ENCODE measurements at regions not wholly inside any gene's neighbourhood (a gene's known extent, or its start where the extent isn't known, plus 50 kb on each side); places are given as distances from the start of the nearest gene placed in this dataset.
"Not testable (repeated sequence)": the region's sequence is repeated elsewhere in the genome, so short reads cannot be mapped to it uniquely, and the experiment has no call there.

- DNase-seq (ENCODE audit: low read depth): no peak
- TF ChIP-seq CTCF (IDR thresholded peaks at IDR 0.05; ENCODE audit: insufficient read depth, low read length): no peak
- H3K4me3 ChIP-seq (ENCODE audit: low read depth, low read length): no peak overlapping the region
Measured at GRCh38 chr11:98710026-98710425, 310.7 kb upstream of the CNTN5 start.

- DNase-seq (ENCODE audit: low read depth): no peak
- no peak overlapping the region for H3K4me3 ChIP-seq (ENCODE audit: low read depth, low read length)
- TF ChIP-seq CTCF (IDR thresholded peaks at IDR 0.05; ENCODE audit: insufficient read depth, low read length): no peak
Measured at GRCh38 chr11:98710986-98711385, 309.8 kb upstream of the CNTN5 start.

- H3K4me3 ChIP-seq (ENCODE audit: low read depth, low read length): no peak overlapping the region
Measured at GRCh38 chr11:98720951-98721350, 299.8 kb upstream of the CNTN5 start.

GRCh38 chr11:98725471-98725870 lies 295.3 kb upstream of the CNTN5 start:
- TF ChIP-seq CTCF (IDR thresholded peaks at IDR 0.05; ENCODE audit: insufficient read depth, low read length): no peak
- no peak for DNase-seq (ENCODE audit: low read depth)
- H3K4me3 ChIP-seq (ENCODE audit: low read depth, low read length): no peak overlapping the region

More at GRCh38 chr11:98720951-98721350, 299.8 kb upstream of the CNTN5 start:
- no peak for TF ChIP-seq CTCF (IDR thresholded peaks at IDR 0.05; ENCODE audit: insufficient read depth, low read length)
- no peak for DNase-seq (ENCODE audit: low read depth)

- H3K4me3 ChIP-seq (ENCODE audit: low read depth, low read length): no peak overlapping the region
- no peak for DNase-seq (ENCODE audit: low read depth)
- no peak for TF ChIP-seq CTCF (IDR thresholded peaks at IDR 0.05; ENCODE audit: insufficient read depth, low read length)
Measured at GRCh38 chr11:98728421-98728820, 292.3 kb upstream of the CNTN5 start.

GRCh38 chr11:98729118-98729517 lies 291.6 kb upstream of the CNTN5 start:
- TF ChIP-seq CTCF (IDR thresholded peaks at IDR 0.05; ENCODE audit: insufficient read depth, low read length): no peak
- no peak overlapping the region for H3K4me3 ChIP-seq (ENCODE audit: low read depth, low read length)
- no peak for DNase-seq (ENCODE audit: low read depth)

GRCh38 chr11:98732947-98733346 lies 287.8 kb upstream of the CNTN5 start:
- TF ChIP-seq CTCF (IDR thresholded peaks at IDR 0.05; ENCODE audit: insufficient read depth, low read length): no peak
- H3K4me3 ChIP-seq (ENCODE audit: low read depth, low read length): no peak overlapping the region
- no peak for DNase-seq (ENCODE audit: low read depth)

GRCh38 chr11:98733378-98733777 lies 287.4 kb upstream of the CNTN5 start:
- H3K4me3 ChIP-seq (ENCODE audit: low read depth, low read length); DNase-seq (ENCODE audit: low read depth): not testable (repeated sequence)

Measured in fibroblast of the aortic adventitia (primary cell).